Keratinocyte (primary cell): ENCODE measurements at regions not wholly inside any gene's neighbourhood (a gene's known extent, or its start where the extent isn't known, plus 50 kb on each side); places are given as distances from the start of the nearest gene placed in this dataset.

Experiments
- DNase-seq: peaks from one replicate; pipeline ENCODE4 v3.0.0-alpha.2; 2011; ENCODE audit warnings: low read depth, missing footprints, low spot score
- FAIRE-seq: peaks from 2 replicates; lab custom pipeline; 2011; peaks lifted over from hg19 to GRCh38; lab: Jason Lieb, UNC
- H2AFZ ChIP-seq: 2 replicates; pipeline ENCODE4 v1.6.0; 2012; ENCODE audit warnings: low read length, control low read depth, inconsistent platforms; ENCODE audit not compliant: control insufficient read depth
- H3K27ac ChIP-seq: 2 replicates; pipeline ENCODE4 v1.5.1; 2011; ENCODE audit warnings: low read length; ENCODE audit not compliant: control insufficient read depth, insufficient read depth
- H3K27me3 ChIP-seq: 3 replicates; pipeline ENCODE4 v1.6.0; 2011; ENCODE audit warnings: low read length; ENCODE audit not compliant: control insufficient read depth, insufficient read depth; ENCODE audit errors: extremely low read depth
- H3K36me3 ChIP-seq, 2 experiments: 2 replicates in 1 of 2; 3 replicates in 1 of 2; pipeline ENCODE4 v1.5.1; 2011; ENCODE audit warnings: low read length in 2 of 2, mild to moderate bottlenecking in 1 of 2; ENCODE audit not compliant: control insufficient read depth in 2 of 2, insufficient read depth in 2 of 2; ENCODE audit errors: extremely low read depth in 1 of 2
- H3K4me1 ChIP-seq: 3 replicates; pipeline ENCODE4 v1.5.1; 2011; ENCODE audit warnings: low read length; ENCODE audit not compliant: control insufficient read depth, insufficient read depth; ENCODE audit errors: extremely low read depth
- H3K4me2 ChIP-seq: 3 replicates; pipeline ENCODE4 v1.6.0; 2011; ENCODE audit warnings: low read depth, low read length; ENCODE audit not compliant: control insufficient read depth, insufficient read depth; ENCODE audit errors: extremely low read depth
- H3K4me3 ChIP-seq, 3 experiments: fragments of 200-600 bp in 1 of 3; sonication (generic) in 1 of 3; 2 replicates in 2 of 3; 3 replicates in 1 of 3; pipeline ENCODE4 v1.5.1; 2011 to 2016; ENCODE audit warnings: low read length in 3 of 3, mild to moderate bottlenecking in 3 of 3, control low read depth in 2 of 3, inconsistent platforms in 1 of 3, low read depth in 1 of 3, mixed read lengths in 1 of 3, mixed run types in 1 of 3, moderate library complexity in 1 of 3; ENCODE audit not compliant: control insufficient read depth in 2 of 3, insufficient read depth in 2 of 3; ENCODE audit errors: extremely low read depth in 1 of 3
- H3K79me2 ChIP-seq: 2 replicates; pipeline ENCODE4 v1.6.0; 2012; ENCODE audit warnings: low read length; ENCODE audit not compliant: control insufficient read depth, insufficient read depth
- H3K9ac ChIP-seq: 3 replicates; pipeline ENCODE4 v1.6.0; 2011; ENCODE audit warnings: low read length; ENCODE audit not compliant: control insufficient read depth, insufficient read depth; ENCODE audit errors: extremely low read depth
- H3K9me1 ChIP-seq: 3 replicates; pipeline ENCODE4 v1.6.0; 2011; ENCODE audit warnings: low read length; ENCODE audit not compliant: control insufficient read depth, insufficient read depth; ENCODE audit errors: extremely low read depth
- H3K9me3 ChIP-seq: 2 replicates; pipeline ENCODE4 v1.5.1; 2012; ENCODE audit warnings: low read depth, low read length; ENCODE audit not compliant: control insufficient read depth
- H4K20me1 ChIP-seq: 3 replicates; pipeline ENCODE4 v1.6.0; 2011; ENCODE audit warnings: low read length; ENCODE audit not compliant: control insufficient read depth, insufficient read depth; ENCODE audit errors: extremely low read depth
- CTCF ChIP-seq, 3 experiments: IDR thresholded peaks in 1 of 3; conservative IDR thresholded peaks in 1 of 3; optimal IDR thresholded peaks in 1 of 3; 2 replicates in 2 of 3; 3 replicates in 1 of 3; pipeline versions ENCODE3 to v1.5.1; 2011; ENCODE audit warnings: low read length in 3 of 3, mild to moderate bottlenecking in 3 of 3, moderate library complexity in 2 of 3, control low read depth in 1 of 3, inconsistent platforms in 1 of 3; ENCODE audit not compliant: insufficient read depth in 2 of 3; ENCODE audit errors: extremely low read depth in 1 of 3
- EZH2 ChIP-seq: IDR thresholded peaks from one replicate; pipeline ENCODE4 v1.6.1; 2012; ENCODE audit warnings: inconsistent platforms, mild to moderate bottlenecking, low read length, moderate library complexity
- dilution Hi-C: fragments of 300-500 bp; cut with MboI; formaldehyde crosslinking; loops from one replicate; pipeline ENCODE4 v1.7.0; 2020; ENCODE audit warnings: low sequenced_read_pairs; ENCODE audit not compliant: extremely low pct_ligation_motif_present

GRCh38 chr13:66222926-66223325, 1007.2 kb downstream of the PCDH9 start:
- dilution Hi-C loops, result no loop called here
- FAIRE-seq (no peak), DNase-seq (no peak)

GRCh38 chr13:66222127-66222526, 1008.0 kb downstream of the PCDH9 start:
- dilution Hi-C loops, result no loop called here

More at GRCh38 chr13:66222926-66223325, 1007.2 kb downstream of the PCDH9 start:
- H3K27ac ChIP-seq, result no peak overlapping the region
- H3K4me3 ChIP-seq, result no peak overlapping the region
- H3K9me3 ChIP-seq, result no peaks in the 10 kb centered on the region
- H4K20me1 ChIP-seq, result no peaks in the 10 kb centered on the region
- no peaks in the 10 kb centered on the region for H3K4me1 ChIP-seq
- no peaks in the 10 kb centered on the region for H3K9me1 ChIP-seq
- no peak overlapping the region for H3K9ac ChIP-seq
- no peaks in the 10 kb centered on the region for H3K36me3 ChIP-seq
- H3K27me3 ChIP-seq, result no peaks in the 10 kb centered on the region
- H3K79me2 ChIP-seq, result no peaks in the 10 kb centered on the region
- TF ChIP-seq CTCF (optimal IDR thresholded peaks at IDR 0.05 in 1 of 3, IDR thresholded peaks at IDR 0.05 in 1 of 3, conservative IDR thresholded peaks at IDR 0.05 in 1 of 3; ENCODE audit: extremely low read depth in 1 of 3, insufficient read depth in 2 of 3, low read length in 3 of 3) (no peak), EZH2 (no peak)
- H3K4me2 ChIP-seq, result no peak overlapping the region
- no peak overlapping the region for H2AFZ ChIP-seq

More at GRCh38 chr13:66222127-66222526, 1008.0 kb downstream of the PCDH9 start:
- H3K36me3 ChIP-seq, result no peaks in the 10 kb centered on the region
- no peak overlapping the region for H3K4me2 ChIP-seq
- FAIRE-seq (no peak), DNase-seq (no peak)
- no peaks in the 10 kb centered on the region for H3K27me3 ChIP-seq
- H2AFZ ChIP-seq, result no peak overlapping the region
- no peak for TF ChIP-seq CTCF (optimal IDR thresholded peaks at IDR 0.05 in 1 of 3, IDR thresholded peaks at IDR 0.05 in 1 of 3, conservative IDR thresholded peaks at IDR 0.05 in 1 of 3; ENCODE audit: extremely low read depth in 1 of 3, insufficient read depth in 2 of 3, low read length in 3 of 3)
- TF ChIP-seq EZH2, result no peak
- no peak overlapping the region for H3K27ac ChIP-seq
- H3K9me3 ChIP-seq, result no peaks in the 10 kb centered on the region
- H3K4me3 ChIP-seq, result no peak overlapping the region
- H3K9me1 ChIP-seq, result no peaks in the 10 kb centered on the region
- H3K79me2 ChIP-seq, result no peaks in the 10 kb centered on the region
- no peaks in the 10 kb centered on the region for H4K20me1 ChIP-seq
- H3K9ac ChIP-seq, result no peak overlapping the region
- H3K4me1 ChIP-seq, result no peaks in the 10 kb centered on the region
